Stimulated activated naive B cell treated with anti-CD40 and anti-IgM and Interleukin-4, amounts not matched to agents 10 μg/mL and 1 μg/mL and 100 μg/mL, for 72 hours (primary cell): ENCODE measurements at regions not wholly inside any gene's neighbourhood (a gene's known extent, or its start where the extent isn't known, plus 50 kb on each side); places are given as distances from the start of the nearest gene placed in this dataset.

Experiments
- ATAC-seq, 2 donors: fragments of 150-1000 bp; cut with Tn5 transposase; replicated peaks; 2 replicates each; pipeline ENCODE4 v1.10.0; 2021; ENCODE audit warnings: moderate library complexity in 1 of 2
- DNase-seq: peaks from one replicate; pipeline ENCODE4 v3.0.0; 2021
- H3K27ac Mint-ChIP-seq: one replicate; pipeline ENCODE4 v1.8.0; 2022; ENCODE audit warnings: mild to moderate bottlenecking, mixed read lengths
- H3K27me3 Mint-ChIP-seq, 2 donors: one replicate each; pipeline ENCODE4 v1.8.0; 2022; ENCODE audit warnings: mixed read lengths in 2 of 2
- H3K36me3 Mint-ChIP-seq, 2 donors: one replicate each; pipeline ENCODE4 v1.8.0; 2022; ENCODE audit warnings: mixed read lengths in 2 of 2, mild to moderate bottlenecking in 1 of 2
- H3K4me1 Mint-ChIP-seq, 2 donors: one replicate each; pipeline ENCODE4 v1.8.0; 2022; ENCODE audit warnings: mixed read lengths in 2 of 2, mild to moderate bottlenecking in 1 of 2
- H3K4me3 Mint-ChIP-seq, 2 donors: one replicate each; pipeline ENCODE4 v1.8.0; 2022; ENCODE audit warnings: mild to moderate bottlenecking in 2 of 2, mixed read lengths in 2 of 2, moderate library complexity in 1 of 2
- H3K9me3 Mint-ChIP-seq, 2 donors: one replicate each; pipeline ENCODE4 v1.8.0; 2022; ENCODE audit warnings: mixed read lengths in 2 of 2, mild to moderate bottlenecking in 1 of 2

GRCh38 chr5:107232293-107232692 lies 438.4 kb downstream of the EFNA5 start:
- H3K9me3 Mint-ChIP-seq, result no peaks in the 10 kb centered on the region

GRCh38 chr5:107231191-107231590 lies 439.5 kb downstream of the EFNA5 start:
- H3K27me3 Mint-ChIP-seq, result peaks cover 4 to 10% of the 10 kb centered on the region in 2 donors
- no peaks in the 10 kb centered on the region for H3K36me3 Mint-ChIP-seq
- no peak overlapping the region for H3K27ac Mint-ChIP-seq
- no peak overlapping the region for H3K4me3 Mint-ChIP-seq
- no peak for ATAC-seq
- H3K4me1 Mint-ChIP-seq, result no peaks in the 10 kb centered on the region
- no peaks in the 10 kb centered on the region for H3K9me3 Mint-ChIP-seq
- no peak for DNase-seq

More at GRCh38 chr5:107232293-107232692, 438.4 kb downstream of the EFNA5 start:
- H3K27me3 Mint-ChIP-seq, result peaks cover 4 to 5% of the 10 kb centered on the region in 2 donors
- no peak overlapping the region for H3K27ac Mint-ChIP-seq
- no peak for DNase-seq
- H3K4me3 Mint-ChIP-seq, result no peak overlapping the region
- no peaks in the 10 kb centered on the region for H3K36me3 Mint-ChIP-seq
- ATAC-seq, result no peak
- no peaks in the 10 kb centered on the region for H3K4me1 Mint-ChIP-seq

GRCh38 chr5:107230367-107230766 lies 440.4 kb downstream of the EFNA5 start:
- no peaks in the 10 kb centered on the region for H3K36me3 Mint-ChIP-seq
- H3K4me1 Mint-ChIP-seq, result no peaks in the 10 kb centered on the region
- no peak overlapping the region for H3K4me3 Mint-ChIP-seq
- peaks cover 6 to 8% of the 10 kb centered on the region in 2 donors for H3K27me3 Mint-ChIP-seq
- H3K9me3 Mint-ChIP-seq, result peaks cover 0 to under 1% of the 10 kb centered on the region in 2 donors
- DNase-seq, result no peak
- no peak overlapping the region for H3K27ac Mint-ChIP-seq
- no peak for ATAC-seq

- Mint-ChIP-seq H3K27me3 (peaks cover 6 to 8% of the 10 kb centered on the region in 2 donors), H3K9me3 (peaks cover 0 to 5% of the 10 kb centered on the region in 2 donors)
These were observed 442.5 kb downstream of the EFNA5 start for GRCh38 chr5:107228226-107228625.

GRCh38 chr5:107224272-107224671 lies 446.5 kb downstream of the EFNA5 start:
- peaks cover 6% of the 10 kb centered on the region in 2 donors for H3K27me3 Mint-ChIP-seq
- no peak for DNase-seq
- H3K36me3 Mint-ChIP-seq, result no peaks in the 10 kb centered on the region
- no peak overlapping the region for H3K4me3 Mint-ChIP-seq
- no peak for ATAC-seq
- no peaks in the 10 kb centered on the region for H3K4me1 Mint-ChIP-seq
- H3K9me3 Mint-ChIP-seq, result peaks cover 0 to 5% of the 10 kb centered on the region in 2 donors
- no peak overlapping the region for H3K27ac Mint-ChIP-seq

More at GRCh38 chr5:107228226-107228625, 442.5 kb downstream of the EFNA5 start:
- ATAC-seq (no peak), DNase-seq (no peak)
- Mint-ChIP-seq H3K4me3 (no peak overlapping the region), H3K27ac (no peak overlapping the region), H3K4me1 (no peaks in the 10 kb centered on the region), H3K36me3 (no peaks in the 10 kb centered on the region)

- Mint-ChIP-seq H3K9me3 (peaks cover 0 to 5% of the 10 kb centered on the region in 2 donors), H3K4me1 (no peaks in the 10 kb centered on the region), H3K27ac (no peak overlapping the region), H3K4me3 (no peak overlapping the region), H3K36me3 (no peaks in the 10 kb centered on the region), H3K27me3 (peaks cover 4 to 6% of the 10 kb centered on the region in 2 donors)
- DNase-seq (no peak), ATAC-seq (no peak)
These were observed 447.7 kb downstream of the EFNA5 start for GRCh38 chr5:107223066-107223465.

- H3K9me3 Mint-ChIP-seq, result peaks cover 0 to 1% of the 10 kb centered on the region in 2 donors
- no peak overlapping the region for H3K4me3 Mint-ChIP-seq
- H3K27ac Mint-ChIP-seq, result no peak overlapping the region
- DNase-seq (no peak), ATAC-seq (no peak)
- no peaks in the 10 kb centered on the region for H3K27me3 Mint-ChIP-seq
- no peaks in the 10 kb centered on the region for H3K4me1 Mint-ChIP-seq
- H3K36me3 Mint-ChIP-seq, result no peaks in the 10 kb centered on the region
These were observed 450.7 kb downstream of the EFNA5 start for GRCh38 chr5:107219993-107220392.

- no peaks in the 10 kb centered on the region for H3K4me1 Mint-ChIP-seq
- ATAC-seq (no peak), DNase-seq (no peak)
- H3K27ac Mint-ChIP-seq, result no peak overlapping the region
- H3K9me3 Mint-ChIP-seq, result no peaks in the 10 kb centered on the region
- H3K36me3 Mint-ChIP-seq, result no peaks in the 10 kb centered on the region
- no peaks in the 10 kb centered on the region for H3K27me3 Mint-ChIP-seq
- no peak overlapping the region for H3K4me3 Mint-ChIP-seq
These were observed 452.1 kb downstream of the EFNA5 start for GRCh38 chr5:107218457-107219193.

GRCh38 chr5:107217721-107218130 lies 453.0 kb downstream of the EFNA5 start:
- Mint-ChIP-seq H3K27ac (no peak overlapping the region), H3K4me1 (no peaks in the 10 kb centered on the region), H3K9me3 (no peaks in the 10 kb centered on the region), H3K36me3 (no peaks in the 10 kb centered on the region), H3K4me3 (no peak overlapping the region), H3K27me3 (no peaks in the 10 kb centered on the region)
- DNase-seq (no peak), ATAC-seq (no peak)

- ATAC-seq (no peak), DNase-seq (no peak)
- Mint-ChIP-seq H3K27me3 (no peaks in the 10 kb centered on the region), H3K36me3 (no peaks in the 10 kb centered on the region), H3K27ac (no peak overlapping the region), H3K9me3 (no peaks in the 10 kb centered on the region), H3K4me1 (no peaks in the 10 kb centered on the region), H3K4me3 (no peak overlapping the region)
These were observed 454.1 kb downstream of the EFNA5 start for GRCh38 chr5:107216587-107216986.

- Mint-ChIP-seq H3K4me1 (no peaks in the 10 kb centered on the region), H3K4me3 (no peak overlapping the region), H3K27me3 (no peaks in the 10 kb centered on the region), H3K27ac (no peak overlapping the region), H3K36me3 (no peaks in the 10 kb centered on the region), H3K9me3 (no peaks in the 10 kb centered on the region)
- ATAC-seq (no peak), DNase-seq (no peak)
These were observed 455.1 kb downstream of the EFNA5 start for GRCh38 chr5:107215611-107216010.

- no peak for ATAC-seq
- DNase-seq, result no peak
- H3K36me3 Mint-ChIP-seq, result no peaks in the 10 kb centered on the region
- H3K4me3 Mint-ChIP-seq, result no peak overlapping the region
- H3K27me3 Mint-ChIP-seq, result no peaks in the 10 kb centered on the region
- H3K9me3 Mint-ChIP-seq, result no peaks in the 10 kb centered on the region
- no peaks in the 10 kb centered on the region for H3K4me1 Mint-ChIP-seq
- H3K27ac Mint-ChIP-seq, result no peak overlapping the region
These were observed 457.7 kb downstream of the EFNA5 start for GRCh38 chr5:107213025-107213424.

- H3K27ac Mint-ChIP-seq, result no peak overlapping the region
- peaks cover 0 to 2% of the 10 kb centered on the region in 2 donors for H3K9me3 Mint-ChIP-seq
- DNase-seq (no peak), ATAC-seq (no peak)
- H3K4me1 Mint-ChIP-seq, result no peaks in the 10 kb centered on the region
- no peak overlapping the region for H3K4me3 Mint-ChIP-seq
- H3K36me3 Mint-ChIP-seq, result no peaks in the 10 kb centered on the region
- no peaks in the 10 kb centered on the region for H3K27me3 Mint-ChIP-seq
These were observed 459.1 kb downstream of the EFNA5 start for GRCh38 chr5:107211630-107212029.

- no peaks in the 10 kb centered on the region for H3K36me3 Mint-ChIP-seq
- no peak overlapping the region for H3K4me3 Mint-ChIP-seq
- peaks cover 0 to 2% of the 10 kb centered on the region in 2 donors for H3K9me3 Mint-ChIP-seq
- no peak for DNase-seq
- no peaks in the 10 kb centered on the region for H3K27me3 Mint-ChIP-seq
- no peak overlapping the region for H3K27ac Mint-ChIP-seq
- H3K4me1 Mint-ChIP-seq, result no peaks in the 10 kb centered on the region
- no peak for ATAC-seq
These were observed 461.9 kb downstream of the EFNA5 start for GRCh38 chr5:107208867-107209266.

- ATAC-seq (no peak), DNase-seq (no peak)
- Mint-ChIP-seq H3K27ac (no peak overlapping the region), H3K27me3 (no peaks in the 10 kb centered on the region), H3K4me3 (no peak overlapping the region), H3K4me1 (no peaks in the 10 kb centered on the region), H3K9me3 (peaks cover 0 to 2% of the 10 kb centered on the region in 2 donors), H3K36me3 (no peaks in the 10 kb centered on the region)
These were observed 466.3 kb downstream of the EFNA5 start for GRCh38 chr5:107204413-107204812.
